HL-60 (cell line): ENCODE measurements at regions not wholly inside any gene's neighbourhood (a gene's known extent, or its start where the extent isn't known, plus 50 kb on each side); places are given as distances from the start of the nearest gene placed in this dataset.

Source experiments
- DNase-seq, 2 experiments: peaks; one replicate each; pipeline ENCODE4 v3.0.0-alpha.2; 2010 to 2020; ENCODE audit warnings: low read depth in 1 of 2, low spot score in 1 of 2
- H3K27ac ChIP-seq: fragments of 250-450 bp; sonication (Bioruptor Pico); replicated peaks from 2 replicates; pipeline ENCODE4 v1.5.1; 2020; ENCODE audit warnings: mild to moderate bottlenecking, moderate library complexity
- H3K27me3 ChIP-seq: fragments of 250-450 bp; sonication (Bioruptor Pico); 2 replicates; pipeline ENCODE4 v1.5.1; 2021; ENCODE audit warnings: mild to moderate bottlenecking, moderate library complexity; ENCODE audit not compliant: insufficient read depth, poor library complexity, severe bottlenecking
- H3K4me3 ChIP-seq: replicated peaks from 2 replicates; pipeline ENCODE4 v1.5.1; 2011; ENCODE audit warnings: mild to moderate bottlenecking, control low read depth, low read length; ENCODE audit not compliant: insufficient read depth
- CTCF ChIP-seq: IDR thresholded peaks from one replicate; pipeline ENCODE4 v1.5.1; 2011; ENCODE audit warnings: low read length, control low read depth, inconsistent platforms; ENCODE audit not compliant: insufficient read depth
- GABPA ChIP-seq: IDR thresholded peaks from 2 replicates; pipeline ENCODE4 v1.6.1; 2012; ENCODE audit warnings: low read depth
- POLR2AphosphoS5 ChIP-seq: IDR thresholded peaks from 2 replicates; pipeline ENCODE4 v1.6.1; 2012; ENCODE audit warnings: low read depth
- REST ChIP-seq: IDR thresholded peaks from 2 replicates; pipeline ENCODE4 v1.6.1; 2012; ENCODE audit warnings: low read depth; ENCODE audit not compliant: insufficient replicate concordance
- SPI1 ChIP-seq: IDR thresholded peaks from 2 replicates; pipeline ENCODE4 v1.6.1; 2012; ENCODE audit warnings: low read depth, mild to moderate bottlenecking, borderline replicate concordance

GRCh38 chr6:74334722-74335121 lies 638.7 kb downstream of the CD109 start:
- H3K27me3 ChIP-seq = no peaks in the 10 kb centered on the region
- no peak for DNase-seq
- no peak overlapping the region for H3K4me3 ChIP-seq
- TF ChIP-seq POLR2AphosphoS5 (no peak), GABPA (no peak), REST (no peak), CTCF (no peak), SPI1 (no peak)
- no peak overlapping the region for H3K27ac ChIP-seq

GRCh38 chr6:74333406-74333805 lies 637.4 kb downstream of the CD109 start:
- H3K27me3 ChIP-seq = no peaks in the 10 kb centered on the region
- no peak overlapping the region for H3K4me3 ChIP-seq
- H3K27ac ChIP-seq = no peak overlapping the region
- TF ChIP-seq POLR2AphosphoS5 (no peak), GABPA (no peak), CTCF (no peak), REST (no peak), SPI1 (no peak)
- no peak for DNase-seq

DNA sequence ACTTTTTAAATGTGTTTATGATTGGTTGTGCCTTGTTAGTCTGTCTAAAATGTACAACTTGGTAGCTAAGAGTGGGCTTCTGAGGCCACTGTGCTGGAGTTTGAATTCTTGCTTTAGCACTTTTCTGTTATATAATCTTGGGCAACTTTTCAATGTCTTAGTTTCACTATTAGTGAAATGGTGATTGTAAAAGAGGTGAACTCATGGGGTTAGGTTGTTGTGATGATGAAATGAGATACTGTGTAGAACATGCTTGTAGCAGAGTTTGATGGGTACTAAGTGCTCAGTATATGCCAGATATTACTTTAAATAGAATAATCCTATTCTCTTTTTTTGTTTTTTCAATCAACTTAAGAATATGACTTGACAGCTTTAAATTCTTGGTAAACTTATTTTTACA lies 624.7 kb downstream of the CD109 start:
- Histone ChIP-seq H3K4me3 (no peak overlapping the region), H3K27ac (no peak overlapping the region), H3K27me3 (no peaks in the 10 kb centered on the region)
- TF ChIP-seq POLR2AphosphoS5 (no peak), SPI1 (no peak), CTCF (no peak), REST (no peak), GABPA (no peak)
- DNase-seq = no peak
